T-helper 1 cell treated with Interleukin-12 subunit alpha and Interleukin-12 subunit beta and Interleukin-4 antibody, amounts not matched to agents 30 ng/mL and 1 ng/mL, for 36 hours (primary cell): ENCODE measurements at regions not wholly inside any gene's neighbourhood (a gene's known extent, or its start where the extent isn't known, plus 50 kb on each side); places are given as distances from the start of the nearest gene placed in this dataset.

Source experiments
- intact Hi-C: fragments of 100-400 bp; cut with micrococcal nuclease; formaldehyde crosslinking; loops from one replicate; pipeline ENCODE4 v1.15.1; 2024

- intact Hi-C loops, result no loop called here
Measured at GRCh38 chr10:29694121-29694520, 59.4 kb upstream of the SVIL start.

GRCh38 chr10:29692121-29692539 lies 57.4 kb upstream of the SVIL start:
- intact Hi-C loops, result no loop called here

DNA sequence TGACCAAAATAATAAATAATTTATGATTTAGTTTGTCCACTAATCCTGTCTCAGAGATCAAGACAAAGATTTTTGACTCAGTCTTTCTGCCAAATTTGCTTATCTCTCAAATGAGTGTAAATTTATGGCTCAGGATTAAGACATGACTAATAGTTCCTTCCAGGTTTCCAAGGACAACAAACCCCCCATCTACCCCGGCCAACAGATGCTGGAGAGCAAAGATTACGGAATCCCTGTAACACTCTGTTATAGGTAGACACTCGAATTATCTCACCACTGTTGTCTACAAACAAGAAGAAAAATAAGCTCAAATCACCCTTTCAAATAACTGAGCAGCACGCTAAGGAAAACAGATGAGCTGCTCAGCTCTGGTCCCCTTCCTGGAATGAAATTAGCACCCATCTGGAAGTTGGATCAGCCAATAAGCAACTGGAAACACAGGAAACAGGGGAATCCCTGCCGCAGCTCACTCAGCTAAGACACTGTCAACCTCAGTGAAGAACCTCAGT lies 56.8 kb upstream of the SVIL start:
- intact Hi-C loops, result no loop called here

GRCh38 chr10:29689001-29689400 lies 54.2 kb upstream of the SVIL start:
- intact Hi-C loops, result no loop called here

GRCh38 chr10:29688230-29688661 lies 53.5 kb upstream of the SVIL start:
- intact Hi-C loops, result no loop called here

GRCh38 chr10:29687421-29688164 lies 52.8 kb upstream of the SVIL start:
- intact Hi-C loops, result no loop called here

- intact Hi-C loops, result no loop called here
Measured at GRCh38 chr10:29685506-29685905, 50.7 kb upstream of the SVIL start.
